ENCODE measurements at regions not wholly inside any gene's neighbourhood (a gene's known extent, or its start where the extent isn't known, plus 50 kb on each side); places are given as distances from the start of the nearest gene placed in this dataset.

- DNase-seq (ENCODE audit: low read depth): no peak
Measured at GRCh38 chr12:94031763-94032162, 116.6 kb upstream of the PLXNC1 start.

GRCh38 chr12:94032368-94032767 is 116.0 kb upstream of the PLXNC1 start:
- no peak for DNase-seq (ENCODE audit: low read depth)

GRCh38 chr12:94033101-94033500 is 115.3 kb upstream of the PLXNC1 start:
- DNase-seq (ENCODE audit: low read depth): no peak

- DNase-seq (ENCODE audit: low read depth): no peak
Measured at GRCh38 chr12:94033784-94034183, 114.6 kb upstream of the PLXNC1 start.

GRCh38 chr12:94037444-94037843 is 110.9 kb upstream of the PLXNC1 start:
- no peak for DNase-seq (ENCODE audit: low read depth)

- DNase-seq (ENCODE audit: low read depth): no peak
Measured at GRCh38 chr12:94038605-94039004, 109.8 kb upstream of the PLXNC1 start.

GRCh38 chr12:94039199-94039840 is 109.1 kb upstream of the PLXNC1 start:
- no peak for DNase-seq (ENCODE audit: low read depth)

GRCh38 chr12:94039914-94040313 is 108.5 kb upstream of the PLXNC1 start:
- DNase-seq (ENCODE audit: low read depth): no peak

GRCh38 chr12:94041850-94042249 is 106.5 kb upstream of the PLXNC1 start:
- DNase-seq (ENCODE audit: low read depth): no peak

- no peak for DNase-seq (ENCODE audit: low read depth)
Measured at GRCh38 chr12:94042321-94042720, 106.1 kb upstream of the PLXNC1 start.

- no peak for DNase-seq (ENCODE audit: low read depth)
Measured at GRCh38 chr12:94046626-94047410, 101.6 kb upstream of the PLXNC1 start.

GRCh38 chr12:94047781-94048567 is 100.4 kb upstream of the PLXNC1 start:
- DNase-seq (ENCODE audit: low read depth): no peak

- DNase-seq (ENCODE audit: low read depth): no peak
Measured at GRCh38 chr12:94048757-94049156, 99.6 kb upstream of the PLXNC1 start.

GRCh38 chr12:94049718-94050117 is 98.7 kb upstream of the PLXNC1 start:
- DNase-seq (ENCODE audit: low read depth): no peak

GRCh38 chr12:94053676-94054075 is 94.7 kb upstream of the PLXNC1 start:
- no peak for DNase-seq (ENCODE audit: low read depth)

GRCh38 chr12:94055528-94055927 is 92.8 kb upstream of the PLXNC1 start:
- DNase-seq (ENCODE audit: low read depth): no peak

GRCh38 chr12:94056419-94057158 is 91.8 kb upstream of the PLXNC1 start:
- DNase-seq (ENCODE audit: low read depth): no peak

- no peak for DNase-seq (ENCODE audit: low read depth)
Measured at GRCh38 chr12:94057262-94058151, 90.9 kb upstream of the PLXNC1 start.

GRCh38 chr12:94059394-94060368 is 88.7 kb upstream of the PLXNC1 start:
- no peak for DNase-seq (ENCODE audit: low read depth)

- no peak for DNase-seq (ENCODE audit: low read depth)
Measured at GRCh38 chr12:94062194-94062593, 86.2 kb upstream of the PLXNC1 start.

Data from stimulated activated CD8-positive, alpha-beta memory T cell treated with anti-CD3 and anti-CD28 coated beads, Interleukin-12 subunit alpha, Interleukin-12 subunit beta, amount 100 ng/mL, for 1 hour (primary cell).